ENCODE measurements at regions not wholly inside any gene's neighbourhood (a gene's known extent, or its start where the extent isn't known, plus 50 kb on each side); places are given as distances from the start of the nearest gene placed in this dataset.

GRCh38 chr1:216788671-216789070 is 65.4 kb upstream of the ESRRG start:
- TF ChIP-seq CTCF (conservative IDR thresholded peaks at IDR 0.05; ENCODE audit: low read length) (no peak), EZH2phosphoT487 (IDR thresholded peaks at IDR 0.05; ENCODE audit: borderline replicate concordance, low read depth, low read length) (no peak)

Data from OCI-LY7 (cell line).